ENCODE measurements at regions not wholly inside any gene's neighbourhood (a gene's known extent, or its start where the extent isn't known, plus 50 kb on each side); places are given as distances from the start of the nearest gene placed in this dataset.

DNA sequence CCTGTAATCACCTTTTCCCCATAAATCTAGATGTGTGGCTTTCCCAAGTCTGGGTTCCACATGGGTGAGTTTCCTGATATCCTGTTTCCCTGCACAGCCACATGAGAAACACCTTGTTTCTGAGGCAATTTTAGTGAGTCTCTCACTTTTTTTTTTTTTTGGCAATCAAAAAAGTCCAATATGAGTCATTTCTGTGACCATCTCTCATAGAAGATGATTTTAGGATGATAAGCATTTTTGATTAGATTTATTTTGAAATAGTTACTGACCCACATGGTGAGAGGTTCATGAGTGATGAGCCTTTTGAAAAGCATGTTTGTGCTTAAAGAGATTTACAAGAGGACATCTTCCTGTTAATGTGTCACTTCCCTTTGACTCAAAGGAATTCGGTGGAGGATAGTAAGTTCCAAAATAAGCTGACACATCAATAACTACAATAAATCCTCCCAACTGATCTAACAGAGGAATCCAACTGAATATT, 464.0 kb downstream of the INHBA start:
- TF ChIP-seq, protein P1, sequence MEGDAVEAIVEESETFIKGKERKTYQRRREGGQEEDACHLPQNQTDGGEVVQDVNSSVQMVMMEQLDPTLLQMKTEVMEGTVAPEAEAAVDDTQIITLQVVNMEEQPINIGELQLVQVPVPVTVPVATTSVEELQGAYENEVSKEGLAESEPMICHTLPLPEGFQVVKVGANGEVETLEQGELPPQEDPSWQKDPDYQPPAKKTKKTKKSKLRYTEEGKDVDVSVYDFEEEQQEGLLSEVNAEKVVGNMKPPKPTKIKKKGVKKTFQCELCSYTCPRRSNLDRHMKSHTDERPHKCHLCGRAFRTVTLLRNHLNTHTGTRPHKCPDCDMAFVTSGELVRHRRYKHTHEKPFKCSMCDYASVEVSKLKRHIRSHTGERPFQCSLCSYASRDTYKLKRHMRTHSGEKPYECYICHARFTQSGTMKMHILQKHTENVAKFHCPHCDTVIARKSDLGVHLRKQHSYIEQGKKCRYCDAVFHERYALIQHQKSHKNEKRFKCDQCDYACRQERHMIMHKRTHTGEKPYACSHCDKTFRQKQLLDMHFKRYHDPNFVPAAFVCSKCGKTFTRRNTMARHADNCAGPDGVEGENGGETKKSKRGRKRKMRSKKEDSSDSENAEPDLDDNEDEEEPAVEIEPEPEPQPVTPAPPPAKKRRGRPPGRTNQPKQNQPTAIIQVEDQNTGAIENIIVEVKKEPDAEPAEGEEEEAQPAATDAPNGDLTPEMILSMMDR (IDR thresholded peaks at IDR 0.05; ENCODE audit: low read depth, low read length): no peak
- DNase-seq (ENCODE audit: extremely low read depth, low read depth): no peak

DNA sequence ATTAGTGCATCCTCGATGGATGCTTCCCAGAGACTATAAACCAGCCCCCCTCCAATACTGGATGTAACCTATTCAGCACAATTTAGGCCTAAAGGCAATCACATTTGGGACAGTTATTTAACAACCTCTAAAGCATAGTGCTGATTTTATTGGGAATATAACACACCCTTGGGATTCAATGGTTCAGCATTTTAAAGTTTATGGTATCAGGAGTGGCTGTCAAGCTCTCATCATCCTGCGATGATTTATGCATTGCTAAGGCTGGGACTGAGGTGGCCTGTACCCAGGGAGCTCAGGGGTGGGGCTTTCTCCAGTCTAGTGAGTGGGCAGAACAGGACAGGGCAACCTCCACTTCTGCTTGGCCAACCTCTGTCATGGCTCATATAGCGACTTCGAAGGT, 464.9 kb downstream of the INHBA start:
- DNase-seq (ENCODE audit: extremely low read depth, low read depth): no peak
- TF ChIP-seq, protein P1 (IDR thresholded peaks at IDR 0.05; ENCODE audit: low read depth, low read length): no peak

- TF ChIP-seq, protein P1 (IDR thresholded peaks at IDR 0.05; ENCODE audit: low read depth, low read length): no peak
- DNase-seq (ENCODE audit: extremely low read depth, low read depth): no peak
Observed at GRCh38 chr7:41232086-41232485, 470.8 kb downstream of the INHBA start.

GRCh38 chr7:41224063-41224763, 478.7 kb downstream of the INHBA start:
- no peak for DNase-seq (ENCODE audit: extremely low read depth, low read depth)

DNA sequence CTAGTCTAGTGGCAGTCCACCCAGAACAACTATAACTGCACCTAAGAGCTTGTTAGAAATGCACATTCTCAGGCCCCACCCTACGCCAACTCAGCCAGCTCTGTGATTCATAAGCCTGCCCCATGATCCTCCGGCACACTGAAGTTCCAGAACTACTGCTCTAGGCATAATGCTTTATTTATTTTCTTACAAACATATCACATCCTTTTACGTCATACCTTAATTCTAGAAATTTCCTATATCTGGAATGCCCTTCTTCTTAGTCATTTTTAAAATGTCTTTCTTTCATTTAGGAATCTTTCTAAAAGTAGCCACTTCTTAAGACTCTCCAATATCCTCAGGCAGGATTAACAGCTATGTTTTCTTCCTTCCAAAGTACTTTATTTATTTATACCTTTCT, 480.1 kb downstream of the INHBA start:
- DNase-seq (ENCODE audit: extremely low read depth, low read depth): no peak
- TF ChIP-seq, protein P1 (IDR thresholded peaks at IDR 0.05; ENCODE audit: low read depth, low read length): no peak

More at GRCh38 chr7:41224063-41224763, 478.7 kb downstream of the INHBA start:
- TF ChIP-seq, protein P1 (IDR thresholded peaks at IDR 0.05; ENCODE audit: low read depth, low read length): no peak

GRCh38 chr7:41220266-41220665, 482.6 kb downstream of the INHBA start:
- TF ChIP-seq, protein P1 (IDR thresholded peaks at IDR 0.05; ENCODE audit: low read depth, low read length): no peak
- no peak for DNase-seq (ENCODE audit: extremely low read depth, low read depth)

- TF ChIP-seq, protein P1 (IDR thresholded peaks at IDR 0.05; ENCODE audit: low read depth, low read length): no peak
- no peak for DNase-seq (ENCODE audit: extremely low read depth, low read depth)
Observed at GRCh38 chr7:41219276-41219675, 483.6 kb downstream of the INHBA start.
